ENCODE measurements at regions not wholly inside any gene's neighbourhood (a gene's known extent, or its start where the extent isn't known, plus 50 kb on each side); places are given as distances from the start of the nearest gene placed in this dataset.

GRCh38 chr19:32041681-32042292 is 303.6 kb upstream of the ZNF507 start:
- TF ChIP-seq CTCF (IDR thresholded peaks at IDR 0.05; ENCODE audit: low read depth, low read length, poor library complexity, severe bottlenecking) (peak; percentile 59), EZH2phosphoT487 (IDR thresholded peaks at IDR 0.05; ENCODE audit: borderline replicate concordance, low read length) (no peak)
